NCI-H2081 treated with DMSO at 0.1 percent for 48 hours (cell line): ENCODE measurements at regions not wholly inside any gene's neighbourhood (a gene's known extent, or its start where the extent isn't known, plus 50 kb on each side); places are given as distances from the start of the nearest gene placed in this dataset.

Experiments
- DNase-seq: peaks from one replicate; lab custom pipeline; 2025; lab: John Stamatoyannopoulos, UW

GRCh38 chr2:7973801-7974480 is 707.9 kb upstream of the ID2 start:
- no peak for DNase-seq

DNA sequence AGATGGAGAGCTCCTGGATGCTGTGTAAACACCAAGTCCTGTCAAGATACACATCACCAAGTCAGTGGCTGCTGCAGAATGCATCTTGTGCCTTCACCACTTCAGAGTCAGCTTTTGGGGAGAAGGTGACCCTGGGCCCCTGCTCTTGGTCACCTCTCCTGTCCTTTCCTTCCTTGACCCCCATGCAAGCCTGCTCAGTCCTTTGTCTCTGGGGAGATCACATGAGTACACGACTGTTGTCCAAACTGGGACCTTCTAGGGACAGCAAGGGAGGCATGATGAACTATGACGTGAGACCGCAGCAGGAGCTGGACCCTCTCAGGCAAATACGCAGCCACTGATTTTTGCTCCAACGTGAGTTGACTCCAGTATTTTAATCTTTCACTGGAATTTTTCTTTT is 706.9 kb upstream of the ID2 start:
- DNase-seq: no peak

- no peak for DNase-seq
Measured at GRCh38 chr2:7976206-7976605, 705.6 kb upstream of the ID2 start.

- DNase-seq: no peak
Measured at GRCh38 chr2:7977981-7978380, 703.9 kb upstream of the ID2 start.

DNA sequence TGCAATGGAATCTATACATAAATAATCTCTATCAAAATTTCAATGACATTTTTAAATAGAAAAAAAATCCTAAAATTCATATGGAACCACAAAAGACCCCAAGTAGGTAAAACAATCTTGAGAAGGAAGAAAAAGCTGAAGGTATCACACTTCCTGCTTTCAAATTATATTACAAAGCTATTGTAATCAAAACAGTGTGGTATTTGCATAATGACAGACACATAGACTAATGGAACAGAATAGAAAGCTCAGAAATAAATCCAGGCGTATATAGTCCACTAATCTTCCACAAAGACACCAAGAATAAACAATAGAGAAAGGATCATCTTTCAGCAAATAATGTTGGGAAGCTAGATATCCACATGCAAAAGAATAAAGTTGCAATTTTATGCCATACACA is 699.8 kb upstream of the ID2 start:
- no peak for DNase-seq

DNA sequence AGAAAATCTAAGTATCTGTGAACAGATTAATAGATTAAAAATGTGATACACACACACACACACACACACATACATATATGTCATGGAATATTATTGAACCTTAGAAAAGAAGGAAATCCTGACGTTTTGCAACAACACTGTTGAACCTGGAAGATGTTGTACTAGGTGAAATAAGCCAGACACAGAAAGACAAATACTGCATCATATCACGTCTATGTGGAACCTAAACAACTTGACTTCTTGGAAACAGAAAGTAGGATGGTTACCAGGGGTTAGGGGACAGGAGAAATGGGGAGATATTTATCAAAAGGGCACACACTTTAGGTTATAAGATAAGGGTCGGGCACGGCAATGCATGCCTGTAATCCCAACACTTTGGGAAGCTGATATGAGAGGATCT is 698.4 kb upstream of the ID2 start:
- DNase-seq: no peak

DNA sequence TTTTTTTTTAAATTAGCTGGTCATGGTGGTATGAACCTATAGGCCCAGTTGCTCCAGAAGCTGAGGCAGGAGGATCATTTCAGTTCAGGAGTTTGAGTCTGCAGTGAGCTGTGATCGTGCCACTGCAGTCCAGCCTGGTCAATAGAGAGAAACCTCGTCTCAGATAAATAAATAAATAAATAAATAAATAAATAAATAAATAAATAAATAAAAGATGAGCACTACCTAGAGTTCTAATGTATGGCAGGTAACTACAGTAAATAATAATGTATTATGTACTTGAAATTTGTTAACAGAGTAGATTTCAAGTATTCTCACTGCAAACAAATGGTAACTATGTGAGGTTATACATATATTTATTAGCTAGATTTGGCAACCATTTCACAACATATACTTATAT is 697.9 kb upstream of the ID2 start:
- DNase-seq: no peak

DNA sequence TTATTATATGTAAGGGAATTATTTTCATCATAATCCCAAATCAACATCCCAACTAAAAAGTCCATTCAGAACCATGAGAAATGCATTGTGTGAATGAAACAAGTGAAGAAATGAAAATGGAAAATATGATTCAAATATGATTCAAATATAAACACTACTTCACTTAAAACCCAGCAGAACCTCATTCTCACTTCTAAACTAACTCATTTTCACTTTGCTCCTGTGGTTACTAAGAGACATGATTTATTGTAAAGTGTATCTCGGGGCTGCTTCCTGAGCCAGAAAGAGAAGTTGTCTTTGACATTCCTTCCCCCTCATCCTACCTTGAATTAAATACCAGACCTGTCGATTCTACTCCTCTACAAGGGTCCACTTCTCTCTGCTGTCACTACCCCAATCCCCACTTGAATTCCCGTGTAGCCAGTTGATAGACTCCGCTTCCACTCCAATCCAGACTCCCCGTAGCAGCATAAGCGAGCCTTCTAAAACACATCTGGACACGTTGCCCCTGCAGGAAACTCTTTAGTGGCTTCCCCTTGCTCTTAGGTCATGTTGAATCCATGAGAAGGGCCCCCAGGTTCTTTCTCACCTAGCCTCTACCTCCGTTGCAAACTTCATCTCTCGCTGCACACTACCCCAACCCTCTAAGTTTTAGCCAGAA is 697.0 kb upstream of the ID2 start:
- DNase-seq: no peak

DNA sequence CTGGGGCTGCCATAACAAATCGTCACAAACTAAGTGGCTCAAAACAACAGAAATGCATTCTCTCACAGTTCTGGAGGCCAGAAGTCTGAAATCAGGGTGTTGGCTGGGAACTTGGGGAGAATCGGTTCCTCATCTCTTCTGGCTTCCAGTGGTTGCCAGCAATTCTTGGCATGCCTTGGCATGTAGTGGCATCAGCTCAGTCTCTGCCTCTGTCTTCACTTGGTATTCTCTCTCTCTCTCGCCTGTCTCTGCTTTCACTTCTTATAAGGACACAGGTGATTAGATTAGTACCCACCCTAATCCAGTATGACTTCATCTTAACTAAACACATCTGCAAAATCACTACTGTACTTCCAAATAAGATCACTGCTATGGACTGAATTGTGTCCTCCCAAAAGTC is 695.4 kb upstream of the ID2 start:
- no peak for DNase-seq

DNA sequence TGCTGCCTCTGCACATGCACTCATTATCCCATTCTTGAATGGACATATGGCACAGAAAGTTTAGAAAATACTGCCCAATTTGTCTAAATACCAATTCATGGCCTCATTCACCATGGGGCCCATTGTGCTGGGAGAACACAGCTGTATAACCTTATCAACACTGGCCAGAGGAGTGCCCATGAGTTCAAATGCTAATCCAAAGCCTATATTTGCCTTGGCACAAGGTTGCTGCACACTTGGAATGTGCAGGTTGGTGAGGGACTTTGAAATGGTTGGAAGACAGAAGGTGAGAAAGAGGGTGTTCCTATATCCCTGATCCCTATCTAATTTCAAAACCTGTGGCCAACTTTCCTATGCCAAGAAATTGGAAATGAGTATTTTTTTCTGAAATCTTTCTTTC is 693.9 kb upstream of the ID2 start:
- no peak for DNase-seq

- DNase-seq: no peak
Measured at GRCh38 chr2:7988440-7988839, 693.4 kb upstream of the ID2 start.

GRCh38 chr2:7989823-7990222 is 692.0 kb upstream of the ID2 start:
- DNase-seq: no peak

DNA sequence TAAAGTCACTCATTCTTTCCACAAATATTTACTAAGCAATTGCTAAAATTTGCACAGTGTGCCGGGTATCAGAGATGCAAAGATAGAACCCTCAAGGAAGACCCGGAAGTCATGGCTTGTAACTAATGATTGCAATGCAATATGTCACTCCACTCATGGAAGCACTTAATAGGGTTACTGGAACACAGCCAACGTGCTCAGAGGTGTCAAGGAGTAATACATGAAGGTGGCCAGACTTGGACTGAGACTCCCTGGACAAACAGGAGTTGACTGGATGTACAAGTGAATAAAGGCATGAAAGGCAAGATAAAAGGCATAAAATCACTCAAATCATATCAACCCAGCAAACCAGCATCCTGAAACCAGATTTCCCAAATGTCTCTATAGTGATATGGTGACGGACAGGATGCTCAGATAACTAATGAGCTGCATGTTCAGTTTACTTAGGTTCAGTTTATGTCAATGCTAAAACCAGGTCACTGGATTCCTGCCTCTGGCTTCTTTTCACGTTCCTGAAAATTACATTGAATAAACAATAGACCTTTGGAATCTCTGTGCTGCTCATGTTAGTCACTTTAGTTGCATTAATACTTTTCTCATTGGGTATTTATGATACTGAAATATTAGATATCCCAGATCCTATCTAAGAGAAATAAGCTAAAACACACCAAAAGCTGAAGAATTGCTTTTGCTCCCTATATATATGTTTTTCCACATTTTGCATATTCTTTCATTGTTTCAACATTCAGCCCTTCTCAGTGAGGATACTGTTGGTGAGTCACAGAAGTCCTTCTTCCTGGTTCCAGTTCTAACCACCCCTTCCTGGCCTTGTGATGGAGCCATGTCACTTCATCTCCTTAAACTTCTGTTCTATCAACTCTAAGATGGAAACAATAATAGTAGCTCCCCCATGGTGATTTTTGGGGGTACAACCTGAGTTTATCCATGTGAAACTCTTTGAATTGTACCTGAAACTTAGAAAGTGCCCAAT is 688.9 kb upstream of the ID2 start:
- no peak for DNase-seq

DNA sequence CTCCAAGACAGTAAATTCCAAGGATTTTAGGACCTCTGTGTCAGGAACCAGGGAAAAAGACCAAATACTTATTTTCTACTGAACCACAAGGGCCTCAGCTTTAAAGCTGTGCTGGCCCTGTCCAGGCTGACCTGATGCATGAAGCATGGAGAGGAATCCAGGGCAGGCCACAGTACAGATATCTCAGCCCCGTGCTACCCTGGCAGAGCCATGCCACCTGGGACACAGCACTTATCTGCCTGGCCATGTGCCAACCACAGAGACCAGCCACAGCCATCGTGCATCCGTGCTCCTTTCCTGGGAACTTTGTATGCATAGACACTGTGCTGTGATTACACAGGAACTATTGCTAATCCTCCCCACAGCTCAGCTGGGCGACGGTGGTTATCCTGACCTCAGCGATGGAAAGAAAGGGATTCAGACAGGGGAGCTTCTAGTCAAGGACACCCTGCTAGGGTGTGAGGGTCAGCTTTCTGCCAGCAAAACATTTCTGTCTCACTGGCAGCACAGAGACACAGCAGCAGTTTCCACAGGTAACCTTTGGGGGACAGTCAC is 687.4 kb upstream of the ID2 start:
- DNase-seq: no peak

- DNase-seq: no peak
Measured at GRCh38 chr2:7997279-7997678, 684.6 kb upstream of the ID2 start.

GRCh38 chr2:7999683-8000476 is 682.0 kb upstream of the ID2 start:
- DNase-seq: no peak

DNA sequence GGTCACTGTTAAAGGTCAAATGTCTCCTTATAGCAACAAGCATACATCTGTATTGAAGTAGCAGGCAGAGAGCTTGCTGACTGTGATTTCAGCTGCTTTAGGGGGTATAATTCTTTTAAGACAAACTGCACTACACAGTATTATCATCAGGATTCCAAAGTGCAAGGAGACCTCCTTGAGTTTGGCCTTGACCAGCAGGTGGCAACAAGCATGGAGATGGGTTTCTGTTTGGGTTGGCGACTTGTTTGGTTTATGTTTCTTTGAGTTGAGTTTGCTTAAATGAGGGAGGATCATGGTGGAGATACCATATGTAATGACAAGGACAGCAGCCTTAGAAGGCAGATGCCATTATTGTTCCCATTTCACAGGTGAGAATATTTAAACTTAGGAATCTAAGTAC is 681.0 kb upstream of the ID2 start:
- no peak for DNase-seq

GRCh38 chr2:8002765-8003393 is 679.0 kb upstream of the ID2 start:
- no peak for DNase-seq

DNA sequence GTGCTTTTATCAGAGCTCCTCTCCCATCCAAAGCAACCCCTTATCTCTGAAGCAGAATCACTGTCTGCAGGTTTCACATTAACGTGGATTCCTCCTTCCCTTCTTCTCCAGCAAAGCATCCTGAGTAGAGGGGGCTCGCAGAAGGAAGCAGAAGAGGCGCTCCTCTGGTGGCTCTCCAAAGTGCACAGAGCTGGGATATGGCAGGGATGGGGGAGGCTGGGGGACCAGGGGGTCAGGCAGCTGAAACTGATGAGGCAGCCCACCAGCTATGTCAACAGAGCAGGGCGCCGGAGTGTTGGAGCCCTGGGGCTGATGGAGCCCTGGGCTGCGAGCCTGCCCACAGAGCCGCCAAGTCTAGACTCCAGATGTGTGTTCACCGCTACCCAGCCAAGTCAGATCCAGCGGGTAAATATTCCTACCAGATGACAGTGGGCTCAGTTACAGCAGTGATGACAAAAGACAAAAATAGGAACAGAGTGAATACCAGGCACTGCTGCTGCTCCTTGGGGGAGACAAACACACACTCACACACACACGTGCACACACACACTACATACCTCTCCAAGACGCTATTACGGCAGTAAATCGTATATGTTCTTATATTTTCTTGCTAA is 678.3 kb upstream of the ID2 start:
- no peak for DNase-seq

- peak; percentile 37 for DNase-seq
Measured at GRCh38 chr2:8004250-8004681, 677.6 kb upstream of the ID2 start.

DNA sequence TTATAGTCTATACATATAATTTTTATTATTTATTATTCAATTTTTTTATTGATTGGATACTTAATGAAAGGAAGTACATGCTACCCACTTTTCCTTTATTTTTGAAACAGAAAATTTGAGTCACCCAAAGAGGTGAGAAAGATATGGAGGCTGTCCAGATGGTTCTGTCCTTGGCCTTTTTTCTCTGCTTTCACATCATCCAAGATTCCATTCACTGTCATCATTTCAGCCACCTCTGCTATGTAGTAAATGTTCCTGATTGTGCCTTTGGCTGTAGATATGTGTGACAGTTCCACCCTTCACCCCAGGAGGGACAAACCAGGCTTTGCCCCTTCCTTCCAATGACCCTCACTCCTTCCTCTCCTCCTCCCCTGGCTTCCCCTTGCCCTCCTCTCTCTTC is 675.7 kb upstream of the ID2 start:
- no peak for DNase-seq
